MCF 10A (cell line): ENCODE measurements at regions not wholly inside any gene's neighbourhood (a gene's known extent, or its start where the extent isn't known, plus 50 kb on each side); places are given as distances from the start of the nearest gene placed in this dataset.

Experiments used
- BruUV-seq: library from RNA; stranded (reverse); fragments of 400-500 nt; replicated peaks from 2 replicates; lab custom pipeline; 2021; lab: Mats Ljungman, UMichigan
- CTCF ChIA-PET: fragments of 300-600 bp; sonication (Branson Sonifier 250); formaldehyde crosslinking; extraction: SDS; loops from one replicate; lab custom pipeline; 2021; ENCODE audit warnings: antibody characterized with exemption, inconsistent platforms; lab: Yijun Ruan, JAX
- POLR2A ChIA-PET: fragments of 300-600, 350-650 bp; sonication (Branson Sonifier 250); formaldehyde crosslinking; extraction: SDS; loops from one replicate; lab custom pipeline; 2020; ENCODE audit warnings: antibody characterized with exemption, inconsistent platforms; lab: Yijun Ruan, JAX
- DNase-seq: peaks from one replicate; pipeline ENCODE4 v3.0.0-alpha.2; 2018; ENCODE audit not compliant: unreplicated experiment
- H3K27ac Mint-ChIP-seq: one replicate; pipeline ENCODE4 v1.8.0; 2022; ENCODE audit warnings: mild to moderate bottlenecking, low read depth, mixed read lengths; ENCODE audit not compliant: unreplicated experiment
- H3K27me3 Mint-ChIP-seq: one replicate; pipeline ENCODE4 v1.8.0; 2022; ENCODE audit warnings: mixed read lengths; ENCODE audit not compliant: insufficient read depth, unreplicated experiment
- H3K36me3 Mint-ChIP-seq: one replicate; pipeline ENCODE4 v1.8.0; 2022; ENCODE audit warnings: mild to moderate bottlenecking, moderate library complexity, mixed read lengths; ENCODE audit not compliant: insufficient read depth, unreplicated experiment
- H3K4me1 Mint-ChIP-seq: one replicate; pipeline ENCODE4 v1.8.0; 2022; ENCODE audit warnings: mixed read lengths; ENCODE audit not compliant: insufficient read depth, unreplicated experiment
- H3K4me3 Mint-ChIP-seq: one replicate; pipeline ENCODE4 v1.8.0; 2022; ENCODE audit warnings: mild to moderate bottlenecking, moderate library complexity, mixed read lengths; ENCODE audit not compliant: unreplicated experiment
- H3K9me3 Mint-ChIP-seq: one replicate; pipeline ENCODE4 v1.8.0; 2022; ENCODE audit warnings: mixed read lengths; ENCODE audit not compliant: unreplicated experiment
- intact Hi-C: fragments of 100-400 bp; cut with micrococcal nuclease; formaldehyde crosslinking; loops from 2 replicates; pipeline ENCODE4 v1.14.1; 2022
- TF ChIP-seq, protein P1 (sequence below): fragments of 200-600 bp; IDR thresholded peaks from one replicate; pipeline ENCODE4 v1.8.0; 2022; ENCODE audit warnings: antibody characterized with exemption, mild to moderate bottlenecking; ENCODE audit not compliant: unreplicated experiment

DNA sequence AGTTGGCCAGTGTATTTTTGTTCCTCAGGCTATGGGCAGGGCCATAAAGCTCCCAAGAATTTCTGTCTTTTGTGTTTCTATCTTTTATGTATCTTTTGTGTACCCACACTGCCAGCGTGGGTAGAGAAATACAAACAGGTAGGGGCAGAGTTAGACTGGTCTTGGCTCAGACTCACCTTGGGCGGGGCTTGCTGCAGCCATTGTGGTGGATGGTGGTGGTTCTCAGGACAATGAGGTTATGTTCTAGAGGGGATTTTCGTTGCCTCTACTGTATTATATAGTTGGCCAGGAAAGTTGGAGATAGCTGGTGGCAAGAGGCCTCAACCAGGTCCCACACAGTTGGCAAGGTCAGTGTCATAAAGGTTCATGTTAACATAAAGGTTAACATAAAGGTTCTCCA, 977.5 kb upstream of the LRFN5 start:
- intact Hi-C loops: no loop called here
- BruUV-seq: no TSS peak
- Mint-ChIP-seq H3K27me3 (peaks cover 55% of the 10 kb centered on the region), H3K9me3 (no peaks in the 10 kb centered on the region), H3K36me3 (no peaks in the 10 kb centered on the region), H3K4me1 (no peaks in the 10 kb centered on the region), H3K27ac (no peak overlapping the region), H3K4me3 (no peak overlapping the region)
- TF ChIP-seq, protein P1, sequence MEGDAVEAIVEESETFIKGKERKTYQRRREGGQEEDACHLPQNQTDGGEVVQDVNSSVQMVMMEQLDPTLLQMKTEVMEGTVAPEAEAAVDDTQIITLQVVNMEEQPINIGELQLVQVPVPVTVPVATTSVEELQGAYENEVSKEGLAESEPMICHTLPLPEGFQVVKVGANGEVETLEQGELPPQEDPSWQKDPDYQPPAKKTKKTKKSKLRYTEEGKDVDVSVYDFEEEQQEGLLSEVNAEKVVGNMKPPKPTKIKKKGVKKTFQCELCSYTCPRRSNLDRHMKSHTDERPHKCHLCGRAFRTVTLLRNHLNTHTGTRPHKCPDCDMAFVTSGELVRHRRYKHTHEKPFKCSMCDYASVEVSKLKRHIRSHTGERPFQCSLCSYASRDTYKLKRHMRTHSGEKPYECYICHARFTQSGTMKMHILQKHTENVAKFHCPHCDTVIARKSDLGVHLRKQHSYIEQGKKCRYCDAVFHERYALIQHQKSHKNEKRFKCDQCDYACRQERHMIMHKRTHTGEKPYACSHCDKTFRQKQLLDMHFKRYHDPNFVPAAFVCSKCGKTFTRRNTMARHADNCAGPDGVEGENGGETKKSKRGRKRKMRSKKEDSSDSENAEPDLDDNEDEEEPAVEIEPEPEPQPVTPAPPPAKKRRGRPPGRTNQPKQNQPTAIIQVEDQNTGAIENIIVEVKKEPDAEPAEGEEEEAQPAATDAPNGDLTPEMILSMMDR: no peak
- ChIA-PET CTCF (no interaction called here), POLR2A (no interaction called here)
- DNase-seq: no peak

DNA sequence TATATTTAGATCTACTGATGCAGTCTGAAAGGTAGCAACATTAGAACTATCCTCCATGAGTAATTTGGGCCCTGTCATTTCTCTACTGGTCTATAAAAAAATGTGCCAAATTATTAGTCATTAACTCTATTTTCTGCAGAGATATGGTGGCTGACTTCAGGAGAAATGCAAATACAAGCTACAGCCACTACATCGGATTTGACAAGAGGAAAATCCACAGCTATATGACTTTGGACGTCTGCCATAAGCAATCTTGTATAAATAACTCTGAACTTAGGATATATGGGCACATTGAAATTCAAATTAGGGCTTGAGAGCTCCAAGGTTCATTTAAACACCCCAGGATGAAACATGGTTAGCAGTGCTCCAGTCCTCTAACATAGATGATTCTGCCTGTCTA, 983.0 kb upstream of the LRFN5 start:
- peaks cover 74% of the 10 kb centered on the region for H3K27me3 Mint-ChIP-seq
- no peak overlapping the region for H3K27ac Mint-ChIP-seq
- TF ChIP-seq, protein P1: no peak
- no peak overlapping the region for H3K4me3 Mint-ChIP-seq
- CTCF ChIA-PET: no interaction called here
- POLR2A ChIA-PET: no interaction called here
- no peaks in the 10 kb centered on the region for H3K4me1 Mint-ChIP-seq
- intact Hi-C loops: no loop called here
- BruUV-seq: no TSS peak
- H3K36me3 Mint-ChIP-seq: no peaks in the 10 kb centered on the region
- no peaks in the 10 kb centered on the region for H3K9me3 Mint-ChIP-seq
- DNase-seq: no peak

- no peaks in the 10 kb centered on the region for H3K36me3 Mint-ChIP-seq
- no peaks in the 10 kb centered on the region for H3K4me1 Mint-ChIP-seq
- TF ChIP-seq, protein P1: no peak
- POLR2A ChIA-PET: no interaction called here
- no peak overlapping the region for H3K4me3 Mint-ChIP-seq
- no peak overlapping the region for H3K27ac Mint-ChIP-seq
- no TSS peak for BruUV-seq
- peaks cover 90% of the 10 kb centered on the region for H3K27me3 Mint-ChIP-seq
- no peak for DNase-seq
- CTCF ChIA-PET: no interaction called here
- intact Hi-C loops: no loop called here
- H3K9me3 Mint-ChIP-seq: no peaks in the 10 kb centered on the region
Observed at GRCh38 chr14:40618225-40618898, 988.3 kb upstream of the LRFN5 start.

GRCh38 chr14:40616579-40616978, 990.1 kb upstream of the LRFN5 start:
- BruUV-seq: no TSS peak
- intact Hi-C loops: no loop called here
- no peak overlapping the region for H3K4me3 Mint-ChIP-seq
- H3K27me3 Mint-ChIP-seq: peaks cover 79% of the 10 kb centered on the region
- no peaks in the 10 kb centered on the region for H3K9me3 Mint-ChIP-seq
- TF ChIP-seq, protein P1: no peak
- no peaks in the 10 kb centered on the region for H3K4me1 Mint-ChIP-seq
- no peak overlapping the region for H3K27ac Mint-ChIP-seq
- ChIA-PET CTCF (no interaction called here), POLR2A (no interaction called here)
- no peaks in the 10 kb centered on the region for H3K36me3 Mint-ChIP-seq
- DNase-seq: no peak
